RWPE1 (cell line): ENCODE measurements at regions not wholly inside any gene's neighbourhood (a gene's known extent, or its start where the extent isn't known, plus 50 kb on each side); places are given as distances from the start of the nearest gene placed in this dataset.

ENCODE experiments used
- CTCF ChIA-PET: fragments of 350-600 bp; sonication (Branson Sonifier 250); formaldehyde crosslinking; extraction: SDS; loops from one replicate; lab custom pipeline; 2021; lab: Yijun Ruan, JAX
- POLR2A ChIA-PET: fragments of 400-600 bp; formaldehyde crosslinking; extraction: SDS; loops from one replicate; lab custom pipeline; 2020; ENCODE audit warnings: antibody characterized with exemption; ENCODE audit not compliant: low non-redundant PET; lab: Yijun Ruan, JAX
- DNase-seq: peaks from one replicate; pipeline ENCODE4 v3.0.0; 2012; ENCODE audit warnings: low spot score
- H3K27ac ChIP-seq: fragments of 450-650 bp; 2 replicates; pipeline ENCODE4 v1.5.1; 2017
- TF ChIP-seq, protein P1 (sequence below): fragments of 450-650 bp; conservative IDR thresholded peaks from 2 replicates; pipeline ENCODE4 v1.5.1; 2017; ENCODE audit warnings: low read depth, mild to moderate bottlenecking

- POLR2A ChIA-PET, result no interaction called here
- CTCF ChIA-PET, result no interaction called here
- no peak for DNase-seq
- H3K27ac ChIP-seq, result no peak overlapping the region
- TF ChIP-seq, protein P1, sequence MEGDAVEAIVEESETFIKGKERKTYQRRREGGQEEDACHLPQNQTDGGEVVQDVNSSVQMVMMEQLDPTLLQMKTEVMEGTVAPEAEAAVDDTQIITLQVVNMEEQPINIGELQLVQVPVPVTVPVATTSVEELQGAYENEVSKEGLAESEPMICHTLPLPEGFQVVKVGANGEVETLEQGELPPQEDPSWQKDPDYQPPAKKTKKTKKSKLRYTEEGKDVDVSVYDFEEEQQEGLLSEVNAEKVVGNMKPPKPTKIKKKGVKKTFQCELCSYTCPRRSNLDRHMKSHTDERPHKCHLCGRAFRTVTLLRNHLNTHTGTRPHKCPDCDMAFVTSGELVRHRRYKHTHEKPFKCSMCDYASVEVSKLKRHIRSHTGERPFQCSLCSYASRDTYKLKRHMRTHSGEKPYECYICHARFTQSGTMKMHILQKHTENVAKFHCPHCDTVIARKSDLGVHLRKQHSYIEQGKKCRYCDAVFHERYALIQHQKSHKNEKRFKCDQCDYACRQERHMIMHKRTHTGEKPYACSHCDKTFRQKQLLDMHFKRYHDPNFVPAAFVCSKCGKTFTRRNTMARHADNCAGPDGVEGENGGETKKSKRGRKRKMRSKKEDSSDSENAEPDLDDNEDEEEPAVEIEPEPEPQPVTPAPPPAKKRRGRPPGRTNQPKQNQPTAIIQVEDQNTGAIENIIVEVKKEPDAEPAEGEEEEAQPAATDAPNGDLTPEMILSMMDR, result no peak
These were observed 601.2 kb upstream of the GNPDA2 start for GRCh38 chr4:45327544-45327943.

GRCh38 chr4:45324455-45325417 is 598.4 kb upstream of the GNPDA2 start:
- POLR2A ChIA-PET, result no interaction called here
- CTCF ChIA-PET, result no interaction called here
- no peak for DNase-seq
- TF ChIP-seq, protein P1, result no peak
- H3K27ac ChIP-seq, result no peak overlapping the region

DNA sequence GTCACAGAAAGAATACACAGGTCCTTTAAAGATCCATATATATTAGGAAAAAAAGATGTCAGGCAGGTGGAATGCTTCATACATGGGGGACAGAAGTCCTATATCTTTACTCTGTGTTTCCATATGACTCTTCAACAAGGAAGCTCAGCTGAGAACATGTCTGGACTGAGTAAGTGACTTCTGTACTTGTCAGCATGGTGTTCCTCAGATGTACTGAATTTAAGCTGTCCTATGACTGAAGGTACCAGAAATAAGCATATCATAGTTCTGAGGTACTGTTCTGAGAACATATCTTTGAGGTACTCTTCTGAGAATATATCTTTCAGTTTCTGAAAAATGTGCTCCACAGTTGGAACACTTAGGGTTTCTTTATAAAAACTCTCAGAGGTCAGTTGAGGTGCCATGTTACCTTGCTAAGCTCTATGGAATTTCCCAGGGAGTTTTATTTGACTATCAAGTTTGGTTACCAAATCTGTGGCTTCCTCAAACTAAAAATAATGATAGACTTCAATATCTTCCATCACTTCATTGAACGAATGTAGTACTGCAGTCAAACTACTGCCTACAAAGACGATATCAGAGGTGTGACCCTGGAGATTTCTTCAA is 597.2 kb upstream of the GNPDA2 start:
- no peak overlapping the region for H3K27ac ChIP-seq
- ChIA-PET CTCF (no interaction called here), POLR2A (no interaction called here)
- TF ChIP-seq, protein P1, result no peak
- DNase-seq, result no peak

GRCh38 chr4:45317739-45318138 is 591.4 kb upstream of the GNPDA2 start:
- no peak overlapping the region for H3K27ac ChIP-seq
- TF ChIP-seq, protein P1, result no peak
- ChIA-PET CTCF (no interaction called here), POLR2A (no interaction called here)
- no peak for DNase-seq

DNA sequence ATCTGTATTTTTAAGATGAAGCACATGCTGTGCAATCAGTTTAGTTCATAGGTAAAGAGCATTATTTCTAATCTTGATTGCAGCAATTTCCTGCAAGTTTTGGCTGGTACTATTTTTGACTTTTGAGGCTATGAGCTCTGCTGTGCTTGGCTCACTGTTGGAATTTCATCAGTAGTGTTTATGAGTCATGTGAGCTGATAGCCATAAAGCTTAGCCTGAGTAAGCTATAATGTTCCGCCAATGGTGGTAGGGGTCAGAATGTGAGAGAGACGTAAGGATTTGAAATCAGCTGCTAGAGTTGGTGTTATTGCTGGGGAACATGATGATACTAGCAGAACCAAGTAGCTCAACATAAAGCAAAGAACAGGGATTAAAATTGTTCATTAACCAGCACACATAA is 590.9 kb upstream of the GNPDA2 start:
- peak; percentile 4 for DNase-seq
- TF ChIP-seq, protein P1, result no peak
- ChIA-PET POLR2A (no interaction called here), CTCF (no interaction called here)
- no peak overlapping the region for H3K27ac ChIP-seq

- CTCF ChIA-PET, result interaction anchor here (0.6 kb wide), 2 partner anchors 540 to 1393 kb away, joined by 3 to 4 read pairs; no protein-coding TSS in a partner anchor
- TF ChIP-seq, protein P1, result no peak
- no peak overlapping the region for H3K27ac ChIP-seq
- POLR2A ChIA-PET, result no interaction called here
- no peak for DNase-seq
These were observed 589.9 kb upstream of the GNPDA2 start for GRCh38 chr4:45316257-45316656.
